ENCODE measurements at regions not wholly inside any gene's neighbourhood (a gene's known extent, or its start where the extent isn't known, plus 50 kb on each side); places are given as distances from the start of the nearest gene placed in this dataset.
A peak's percentile ranks its signal among the peaks of the same experiment; 100 is the strongest.

DNA sequence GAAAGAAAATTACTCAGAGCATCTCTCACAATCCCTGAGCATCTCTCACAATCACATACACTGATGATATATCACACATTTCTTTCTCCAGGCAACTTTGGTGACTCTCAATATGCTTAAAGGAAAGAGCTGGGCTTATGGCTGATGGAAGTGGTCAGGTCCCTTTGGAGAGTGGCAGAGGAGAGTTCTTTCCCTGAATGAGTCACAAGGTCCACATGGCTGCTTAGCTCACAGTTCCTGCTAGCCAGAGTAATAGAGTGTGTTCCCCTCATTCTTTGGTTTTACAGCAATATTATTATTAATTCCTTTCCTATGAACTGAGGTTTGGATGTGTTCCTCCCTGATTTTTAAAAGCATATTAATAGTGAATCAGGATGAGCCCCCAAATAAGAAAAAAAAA is 287.4 kb downstream of the C7orf25 start:
- Histone ChIP-seq H3K9me3 (ENCODE audit: insufficient read depth, low read length, severe bottlenecking) (no peaks in the 10 kb centered on the region), H3K4me3 (ENCODE audit: low read depth in 1 of 2, low read length in 2 of 2) (no peak overlapping the region), H3K9ac (ENCODE audit: low read depth, low read length) (no peak overlapping the region), H3K4me2 (ENCODE audit: insufficient read depth, low read length) (no peak overlapping the region), H2AFZ (ENCODE audit: low read depth, low read length) (no peak overlapping the region), H4K20me1 (ENCODE audit: insufficient read depth, low read length) (no peaks in the 10 kb centered on the region), H3K4me1 (ENCODE audit: insufficient read depth, low read length) (no peaks in the 10 kb centered on the region), H3K79me2 (ENCODE audit: insufficient read depth, low read length) (no peaks in the 10 kb centered on the region), H3K27me3 (ENCODE audit: insufficient read depth, low read length, poor library complexity) (peaks cover 4% of the 10 kb centered on the region), H3K27ac (ENCODE audit: low read length) (no peak overlapping the region), H3K36me3 (ENCODE audit: insufficient read depth, low read length) (no peaks in the 10 kb centered on the region)
- no peak for TF ChIP-seq EZH2 (IDR thresholded peaks at IDR 0.05; ENCODE audit: borderline replicate concordance, low read depth, low read length, severe bottlenecking)
- TF ChIP-seq, protein P1, sequence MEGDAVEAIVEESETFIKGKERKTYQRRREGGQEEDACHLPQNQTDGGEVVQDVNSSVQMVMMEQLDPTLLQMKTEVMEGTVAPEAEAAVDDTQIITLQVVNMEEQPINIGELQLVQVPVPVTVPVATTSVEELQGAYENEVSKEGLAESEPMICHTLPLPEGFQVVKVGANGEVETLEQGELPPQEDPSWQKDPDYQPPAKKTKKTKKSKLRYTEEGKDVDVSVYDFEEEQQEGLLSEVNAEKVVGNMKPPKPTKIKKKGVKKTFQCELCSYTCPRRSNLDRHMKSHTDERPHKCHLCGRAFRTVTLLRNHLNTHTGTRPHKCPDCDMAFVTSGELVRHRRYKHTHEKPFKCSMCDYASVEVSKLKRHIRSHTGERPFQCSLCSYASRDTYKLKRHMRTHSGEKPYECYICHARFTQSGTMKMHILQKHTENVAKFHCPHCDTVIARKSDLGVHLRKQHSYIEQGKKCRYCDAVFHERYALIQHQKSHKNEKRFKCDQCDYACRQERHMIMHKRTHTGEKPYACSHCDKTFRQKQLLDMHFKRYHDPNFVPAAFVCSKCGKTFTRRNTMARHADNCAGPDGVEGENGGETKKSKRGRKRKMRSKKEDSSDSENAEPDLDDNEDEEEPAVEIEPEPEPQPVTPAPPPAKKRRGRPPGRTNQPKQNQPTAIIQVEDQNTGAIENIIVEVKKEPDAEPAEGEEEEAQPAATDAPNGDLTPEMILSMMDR (IDR thresholded peaks at IDR 0.05; ENCODE audit: borderline replicate concordance, extremely low read depth, low read length, poor library complexity, severe bottlenecking): no peak
- ATAC-seq (ENCODE audit: insufficient read depth, low read depth): no peak
- no peak for DNase-seq

DNA sequence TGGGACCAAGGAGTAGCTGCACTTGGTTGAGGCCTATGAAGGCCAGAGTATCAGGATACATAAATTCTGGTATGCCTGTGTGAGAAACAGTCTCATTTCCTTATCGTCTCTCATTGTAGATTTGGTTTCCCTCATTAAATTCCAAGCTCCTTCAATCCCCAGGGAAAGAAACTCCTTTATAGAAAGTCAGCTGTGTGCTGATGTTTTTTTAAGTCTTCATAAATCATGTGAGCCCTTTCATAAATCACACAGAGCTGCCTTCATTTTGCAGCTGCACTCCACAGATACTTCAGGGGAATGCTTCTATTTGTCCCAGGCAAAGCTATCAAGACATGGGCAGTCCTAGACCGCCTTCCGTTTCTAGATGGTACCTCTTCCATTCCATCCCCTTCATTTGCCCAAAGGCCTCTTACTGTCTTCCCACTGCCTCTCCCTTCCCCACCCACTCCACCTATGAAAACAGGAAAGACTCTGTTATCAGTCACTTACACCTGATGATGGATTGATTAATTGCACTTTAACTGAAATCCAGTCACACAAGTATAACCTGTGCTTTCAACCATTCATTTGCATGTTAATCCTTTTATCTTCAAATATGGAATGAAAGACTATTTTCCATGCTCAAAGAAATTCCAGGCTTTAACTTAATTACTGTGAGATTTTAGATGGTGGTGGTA is 290.2 kb downstream of the C7orf25 start:
- Histone ChIP-seq H2AFZ (ENCODE audit: low read depth, low read length) (no peak overlapping the region), H3K27ac (ENCODE audit: low read length) (no peak overlapping the region), H3K4me1 (ENCODE audit: insufficient read depth, low read length) (no peaks in the 10 kb centered on the region), H3K27me3 (ENCODE audit: insufficient read depth, low read length, poor library complexity) (no peaks in the 10 kb centered on the region), H3K9ac (ENCODE audit: low read depth, low read length) (no peak overlapping the region), H3K36me3 (ENCODE audit: insufficient read depth, low read length) (no peaks in the 10 kb centered on the region), H3K79me2 (ENCODE audit: insufficient read depth, low read length) (no peaks in the 10 kb centered on the region), H3K4me2 (ENCODE audit: insufficient read depth, low read length) (no peak overlapping the region), H3K4me3 (ENCODE audit: low read depth in 1 of 2, low read length in 2 of 2) (no peak overlapping the region), H4K20me1 (ENCODE audit: insufficient read depth, low read length) (no peaks in the 10 kb centered on the region), H3K9me3 (ENCODE audit: insufficient read depth, low read length, severe bottlenecking) (no peaks in the 10 kb centered on the region)
- DNase-seq: no peak
- ATAC-seq (ENCODE audit: insufficient read depth, low read depth): no peak
- TF ChIP-seq, protein P1 (IDR thresholded peaks at IDR 0.05; ENCODE audit: borderline replicate concordance, extremely low read depth, low read length, poor library complexity, severe bottlenecking): no peak
- no peak for TF ChIP-seq EZH2 (IDR thresholded peaks at IDR 0.05; ENCODE audit: borderline replicate concordance, low read depth, low read length, severe bottlenecking)

DNA sequence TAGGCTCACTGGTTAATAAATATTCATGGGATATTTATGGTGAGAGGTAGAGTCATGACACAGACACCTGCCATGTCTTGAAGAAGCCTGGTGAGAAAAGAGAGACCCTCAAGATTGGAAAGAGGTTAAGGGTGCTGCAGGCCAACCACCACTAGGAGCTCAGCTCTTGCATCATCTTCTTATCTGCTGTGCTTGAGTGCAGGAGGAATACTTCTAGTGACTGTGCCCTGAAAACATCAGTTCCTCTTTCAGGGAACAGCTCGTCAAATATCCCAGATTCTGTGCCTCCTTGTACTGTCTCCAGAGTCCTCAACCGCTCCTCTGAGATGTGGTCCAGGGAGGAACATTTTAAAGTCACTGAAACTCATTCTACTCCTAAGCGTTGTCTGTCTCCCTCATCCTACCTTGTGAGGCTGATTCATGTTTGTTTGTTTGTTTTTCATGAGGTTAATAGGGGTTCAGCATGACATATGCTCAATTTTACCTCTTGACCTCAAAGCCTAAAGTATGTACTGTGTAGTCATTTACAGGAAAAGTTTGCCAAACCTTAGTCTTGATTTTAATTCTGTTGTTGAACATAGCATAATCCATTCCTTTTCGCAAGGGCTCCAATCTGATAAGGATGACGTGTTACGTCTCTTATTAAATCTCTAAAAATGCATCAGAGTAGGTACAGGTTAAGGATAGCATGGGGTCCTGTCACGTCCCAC is 293.1 kb downstream of the C7orf25 start:
- H3K9me3 ChIP-seq (ENCODE audit: insufficient read depth, low read length, severe bottlenecking): no peaks in the 10 kb centered on the region
- H3K27ac ChIP-seq (ENCODE audit: low read length): no peak overlapping the region
- TF ChIP-seq, protein P1 (IDR thresholded peaks at IDR 0.05; ENCODE audit: borderline replicate concordance, extremely low read depth, low read length, poor library complexity, severe bottlenecking): no peak
- TF ChIP-seq EZH2 (IDR thresholded peaks at IDR 0.05; ENCODE audit: borderline replicate concordance, low read depth, low read length, severe bottlenecking): no peak
- H3K9ac ChIP-seq (ENCODE audit: low read depth, low read length): no peak overlapping the region
- no peaks in the 10 kb centered on the region for H3K36me3 ChIP-seq (ENCODE audit: insufficient read depth, low read length)
- no peaks in the 10 kb centered on the region for H3K27me3 ChIP-seq (ENCODE audit: insufficient read depth, low read length, poor library complexity)
- no peak overlapping the region for H2AFZ ChIP-seq (ENCODE audit: low read depth, low read length)
- H3K4me2 ChIP-seq (ENCODE audit: insufficient read depth, low read length): no peak overlapping the region
- ATAC-seq (ENCODE audit: insufficient read depth, low read depth): 0 out of 3 replicates have a peak, but pooled peaks have one; percentile 33
- no peaks in the 10 kb centered on the region for H4K20me1 ChIP-seq (ENCODE audit: insufficient read depth, low read length)
- no peaks in the 10 kb centered on the region for H3K79me2 ChIP-seq (ENCODE audit: insufficient read depth, low read length)
- no peaks in the 10 kb centered on the region for H3K4me1 ChIP-seq (ENCODE audit: insufficient read depth, low read length)
- H3K4me3 ChIP-seq (ENCODE audit: low read depth in 1 of 2, low read length in 2 of 2): no peak overlapping the region
- no peak for DNase-seq

Data from DND-41 (cell line).